Common myeloid progenitor, CD34-positive (primary cell): ENCODE measurements at regions not wholly inside any gene's neighbourhood (a gene's known extent, or its start where the extent isn't known, plus 50 kb on each side); places are given as distances from the start of the nearest gene placed in this dataset.
A peak's percentile ranks its signal among the peaks of the same experiment; 100 is the strongest.
"Not testable (repeated sequence)": the region's sequence is repeated elsewhere in the genome, so short reads cannot be mapped to it uniquely, and the experiment has no call there.

Experiments used
- CTCF ChIA-PET: fragments of 350-600 bp; sonication (Branson Sonifier 250); formaldehyde crosslinking; loops from one replicate; lab custom pipeline; 2021; ENCODE audit warnings: antibody characterized with exemption; lab: Charles Lee
- POLR2A ChIA-PET: fragments of 350-600 bp; sonication (Branson Sonifier 250); formaldehyde crosslinking; loops from one replicate; lab custom pipeline; 2021; ENCODE audit warnings: antibody characterized with exemption; lab: Charles Lee
- DNase-seq, 3 donors: peaks; one replicate each; pipeline versions ENCODE4 v3.0.0 to v3.0.0-alpha.2; 2013
- H3K27ac ChIP-seq, 2 experiments: 1 replicate in 1 of 2; 2 replicates in 1 of 2; pipeline ENCODE4 v1.7.0; 2013; ENCODE audit warnings: inconsistent platforms in 2 of 2, low read length in 2 of 2, mild to moderate bottlenecking in 2 of 2, low read depth in 1 of 2, moderate library complexity in 1 of 2; ENCODE audit not compliant: severe bottlenecking in 2 of 2, insufficient read depth in 1 of 2, poor library complexity in 1 of 2
- H3K27me3 ChIP-seq, 5 experiments: replicated peaks in 2 of 5; 1 replicate in 3 of 5; 2 replicates in 2 of 5; pipeline versions ENCODE4 v1.6.1 to v1.7.0; 2013; ENCODE audit warnings: low read length in 4 of 5, mild to moderate bottlenecking in 2 of 5, moderate library complexity in 2 of 5, inconsistent platforms in 1 of 5; ENCODE audit not compliant: insufficient read depth in 5 of 5, control insufficient read depth in 4 of 5
- H3K36me3 ChIP-seq, 4 experiments: 1 replicate in 2 of 4; 2 replicates in 2 of 4; pipeline versions ENCODE4 v1.6.1 to v1.7.0; 2013; ENCODE audit warnings: low read length in 3 of 4, control low read depth in 1 of 4, mild to moderate bottlenecking in 1 of 4; ENCODE audit not compliant: control insufficient read depth in 4 of 4, insufficient read depth in 4 of 4
- H3K4me1 ChIP-seq, 4 experiments: 1 replicate in 3 of 4; 2 replicates in 1 of 4; pipeline versions ENCODE4 v1.6.1 to v1.7.1; 2013; ENCODE audit warnings: low read length in 3 of 4, mild to moderate bottlenecking in 3 of 4, control low read depth in 1 of 4, inconsistent platforms in 1 of 4, moderate library complexity in 1 of 4; ENCODE audit not compliant: control insufficient read depth in 4 of 4, insufficient read depth in 4 of 4; ENCODE audit errors: control extremely low read depth in 1 of 4
- H3K4me3 ChIP-seq, 7 experiments: 1 replicate in 4 of 7; 2 replicates in 3 of 7; pipeline versions ENCODE4 v1.5.1 to v1.7.0; 2013; ENCODE audit warnings: mild to moderate bottlenecking in 7 of 7, low read length in 6 of 7, moderate library complexity in 6 of 7, inconsistent platforms in 2 of 7, low read depth in 2 of 7, control low read depth in 1 of 7; ENCODE audit not compliant: insufficient read depth in 4 of 7, control insufficient read depth in 1 of 7; ENCODE audit errors: extremely low read depth in 1 of 7
- H3K9me3 ChIP-seq, 5 experiments: 1 replicate in 4 of 5; 2 replicates in 1 of 5; pipeline versions ENCODE4 v1.6.1 to v1.7.1; 2013; ENCODE audit warnings: low read length in 4 of 5, mild to moderate bottlenecking in 2 of 5, inconsistent platforms in 1 of 5, low read depth in 1 of 5, moderate library complexity in 1 of 5; ENCODE audit not compliant: control insufficient read depth in 4 of 5, insufficient read depth in 2 of 5; ENCODE audit errors: control extremely low read depth in 1 of 5
- WGBS: methylation state at CpG from one replicate; pipeline ENCODE4 v1.1.5; 2013; ENCODE audit not compliant: insufficient coverage; 5-methylcytosine and 5-hydroxymethylcytosine counted together

- CTCF ChIA-PET = interaction anchor here (1.4 kb wide), 1 partner anchor 9 kb away, joined by 5 read pairs; no protein-coding TSS in a partner anchor
- H3K4me3 ChIP-seq, H3K27me3 ChIP-seq, POLR2A ChIA-PET, H3K27ac ChIP-seq, H3K4me1 ChIP-seq, H3K36me3 ChIP-seq, DNase-seq, H3K9me3 ChIP-seq: not testable (repeated sequence)
- 92% methylated on average over 5 of the region's 12 CpGs for WGBS
These were observed 134.5 kb upstream of the ATXN7L3B start for GRCh38 chr12:74403221-74403470.

DNA sequence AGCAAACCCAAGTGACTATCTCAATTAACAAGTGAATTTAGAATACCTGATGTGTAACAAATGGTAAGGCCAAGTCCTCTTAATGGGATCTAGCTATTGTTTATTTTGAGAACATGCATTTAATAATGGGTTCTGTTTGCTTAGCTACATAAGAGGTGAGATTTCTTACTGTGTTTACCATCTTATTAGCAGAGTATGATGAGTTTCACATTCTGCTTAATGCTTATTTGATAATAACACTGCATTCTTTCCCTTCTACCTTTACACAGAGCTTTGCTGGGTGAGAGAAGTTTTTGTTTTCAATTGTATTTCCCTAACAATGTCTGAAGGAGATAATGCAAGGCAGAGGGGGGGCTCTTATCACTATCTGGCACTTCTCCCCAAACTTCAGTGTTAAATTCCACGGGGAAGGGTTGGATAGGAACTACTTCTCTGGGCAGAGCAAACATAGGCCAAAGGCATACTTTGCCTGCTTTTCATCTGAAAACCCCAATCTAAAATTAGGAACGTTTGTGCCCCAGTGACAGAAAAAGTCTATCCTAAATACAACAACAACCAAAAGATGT, 129.0 kb upstream of the ATXN7L3B start:
- ChIA-PET CTCF (no interaction called here), POLR2A (no interaction called here)
- Histone ChIP-seq H3K4me3 (no peak overlapping the region), H3K9me3 (no peaks in the 10 kb centered on the region), H3K36me3 (no peaks in the 10 kb centered on the region), H3K4me1 (no peaks in the 10 kb centered on the region), H3K27ac (no peak overlapping the region), H3K27me3 (no peaks in the 10 kb centered on the region)
- no peak for DNase-seq
- WGBS = 67% methylated on average over 2 of the region's 2 CpGs

- Histone ChIP-seq H3K4me1 (no peaks in the 10 kb centered on the region), H3K9me3 (no peaks in the 10 kb centered on the region), H3K27me3 (no peaks in the 10 kb centered on the region), H3K36me3 (no peaks in the 10 kb centered on the region), H3K27ac (no peak overlapping the region), H3K4me3 (no peak overlapping the region)
- WGBS = no CpG with 5 or more reads among the region's 2 CpGs
- ChIA-PET CTCF (interaction anchor here (0.6 to 1.1 kb wide), 3 partner anchors 9 to 1341 kb away, joined by 3 to 5 read pairs (median 4); no protein-coding TSS in a partner anchor), POLR2A (no interaction called here)
- DNase-seq = peak; percentile 3 to 43 (median 33)
These were observed 124.9 kb upstream of the ATXN7L3B start for GRCh38 chr12:74412606-74413230.

GRCh38 chr12:74415633-74416032, 122.0 kb upstream of the ATXN7L3B start:
- ChIA-PET CTCF (interaction anchor here (2.6 kb wide), 1 partner anchor 122 kb away, joined by 7 read pairs; the partner anchor contains the start of gene ATXN7L3B), POLR2A (no interaction called here)
- peak; percentile 12 to 49 (median 48) for DNase-seq
- Histone ChIP-seq H3K36me3 (no peaks in the 10 kb centered on the region), H3K4me3 (no peak overlapping the region), H3K4me1 (no peaks in the 10 kb centered on the region), H3K9me3 (no peaks in the 10 kb centered on the region), H3K27ac (no peak overlapping the region), H3K27me3 (no peaks in the 10 kb centered on the region)

DNA sequence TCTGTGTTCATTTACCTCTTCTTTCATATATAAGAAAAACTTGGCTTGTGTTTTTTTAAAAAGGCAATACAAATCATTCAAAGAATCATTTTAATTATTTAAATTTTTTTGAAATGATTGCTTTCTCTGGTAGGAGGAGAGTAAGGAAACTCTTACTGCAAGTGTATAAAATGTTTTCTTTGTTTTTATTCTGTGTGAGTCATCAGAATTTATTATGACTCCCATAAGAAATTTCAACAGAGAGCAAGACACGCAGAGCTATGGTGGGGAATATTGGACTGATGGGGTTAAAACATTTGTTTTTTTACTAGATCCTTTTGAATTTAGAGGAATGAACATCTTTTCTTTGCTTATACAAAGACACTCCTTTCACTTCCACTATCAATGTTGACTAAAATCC, 119.1 kb upstream of the ATXN7L3B start:
- Histone ChIP-seq H3K4me3 (no peak overlapping the region), H3K27me3 (no peaks in the 10 kb centered on the region), H3K36me3 (no peaks in the 10 kb centered on the region), H3K9me3 (no peaks in the 10 kb centered on the region), H3K4me1 (no peaks in the 10 kb centered on the region), H3K27ac (no peak overlapping the region)
- no peak for DNase-seq
- no CpG with 5 or more reads among the region's 1 CpG for WGBS
- ChIA-PET POLR2A (no interaction called here), CTCF (no interaction called here)

- Histone ChIP-seq H3K9me3 (no peaks in the 10 kb centered on the region), H3K27me3 (no peaks in the 10 kb centered on the region), H3K27ac (no peak overlapping the region), H3K4me3 (no peak overlapping the region), H3K36me3 (no peaks in the 10 kb centered on the region), H3K4me1 (no peaks in the 10 kb centered on the region)
- no peak for DNase-seq
- CTCF ChIA-PET = no interaction called here
- POLR2A ChIA-PET = no interaction called here
- WGBS = 50% methylated on average over 1 of the region's 1 CpG
These were observed 112.9 kb upstream of the ATXN7L3B start for GRCh38 chr12:74424778-74425177.

GRCh38 chr12:74426091-74426490, 111.5 kb upstream of the ATXN7L3B start:
- Histone ChIP-seq H3K9me3 (no peaks in the 10 kb centered on the region), H3K4me1 (no peaks in the 10 kb centered on the region), H3K27ac (no peak overlapping the region), H3K27me3 (no peaks in the 10 kb centered on the region), H3K36me3 (no peaks in the 10 kb centered on the region), H3K4me3 (no peak overlapping the region)
- POLR2A ChIA-PET = no interaction called here
- CTCF ChIA-PET = no interaction called here
- DNase-seq = no peak
